HG03095 (cell line): ENCODE measurements at regions not wholly inside any gene's neighbourhood (a gene's known extent, or its start where the extent isn't known, plus 50 kb on each side); places are given as distances from the start of the nearest gene placed in this dataset.
"Not testable (repeated sequence)": the region's sequence is repeated elsewhere in the genome, so short reads cannot be mapped to it uniquely, and the experiment has no call there.

ENCODE experiments used
- ATAC-seq: cut with Tn5 transposase; IDR thresholded peaks from one replicate; pipeline ENCODE4 v1.9.1; 2021; ENCODE audit warnings: moderate library complexity; ENCODE audit not compliant: unreplicated experiment

DNA sequence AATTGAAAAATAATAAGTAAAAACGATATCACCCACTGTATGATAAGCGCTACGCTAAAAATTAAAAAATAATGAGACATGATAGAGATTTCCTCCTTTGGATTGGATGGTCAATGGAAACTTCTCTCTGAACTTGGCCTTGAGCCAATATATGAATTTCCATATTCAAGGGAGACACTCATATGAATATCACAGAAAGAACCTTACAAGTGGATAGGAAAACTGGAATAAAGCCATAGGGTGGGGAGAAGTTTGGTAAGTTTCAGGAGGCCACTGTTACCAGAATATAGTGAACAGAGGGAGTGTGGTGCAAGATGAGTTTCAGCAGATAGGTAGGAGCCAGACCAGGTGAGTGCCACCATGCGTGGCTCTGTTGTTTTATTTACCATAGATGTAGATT is 147.2 kb downstream of the SEM1 start:
- no peak for ATAC-seq

GRCh38 chr7:96561892-96562291 is 147.8 kb downstream of the SEM1 start:
- ATAC-seq, result no peak

DNA sequence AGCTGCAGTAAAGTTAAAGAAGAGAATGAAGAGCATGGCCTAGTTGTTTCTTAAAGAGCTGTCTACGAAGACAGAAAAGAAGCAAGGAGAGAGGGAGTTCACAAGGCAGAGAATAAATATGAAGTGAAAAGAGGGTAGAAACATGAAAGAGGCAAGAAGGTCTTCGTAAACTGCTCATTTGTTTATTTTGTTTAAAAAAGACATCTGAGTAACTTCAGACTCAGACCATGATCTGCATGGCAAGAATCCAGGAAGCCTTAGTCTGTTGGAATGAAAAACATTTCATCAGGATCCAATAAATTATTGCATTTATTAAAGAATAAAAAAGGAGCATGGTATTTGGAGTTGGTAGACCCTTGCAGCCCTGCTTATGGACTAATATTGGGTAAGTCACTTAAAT is 151.1 kb downstream of the SEM1 start:
- no peak for ATAC-seq

DNA sequence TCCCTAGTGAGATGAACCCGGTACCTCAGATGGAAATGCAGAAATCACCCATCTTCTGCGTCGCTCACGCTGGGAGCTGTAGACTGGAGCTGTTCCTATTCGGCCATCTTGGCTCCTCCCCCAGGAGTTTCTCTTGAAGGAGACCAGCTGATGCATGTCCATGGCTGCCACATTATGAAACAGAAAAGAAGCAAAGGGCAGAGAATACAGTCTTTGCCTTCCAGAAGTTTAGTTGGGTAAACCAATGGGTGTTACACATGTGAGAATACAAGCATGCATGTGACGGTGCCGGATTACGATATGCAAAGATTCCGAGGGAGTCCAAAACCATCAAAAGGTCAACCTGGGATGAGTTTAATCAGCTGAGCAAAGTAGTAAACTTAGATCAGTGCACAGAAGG is 151.6 kb downstream of the SEM1 start:
- no peak for ATAC-seq

DNA sequence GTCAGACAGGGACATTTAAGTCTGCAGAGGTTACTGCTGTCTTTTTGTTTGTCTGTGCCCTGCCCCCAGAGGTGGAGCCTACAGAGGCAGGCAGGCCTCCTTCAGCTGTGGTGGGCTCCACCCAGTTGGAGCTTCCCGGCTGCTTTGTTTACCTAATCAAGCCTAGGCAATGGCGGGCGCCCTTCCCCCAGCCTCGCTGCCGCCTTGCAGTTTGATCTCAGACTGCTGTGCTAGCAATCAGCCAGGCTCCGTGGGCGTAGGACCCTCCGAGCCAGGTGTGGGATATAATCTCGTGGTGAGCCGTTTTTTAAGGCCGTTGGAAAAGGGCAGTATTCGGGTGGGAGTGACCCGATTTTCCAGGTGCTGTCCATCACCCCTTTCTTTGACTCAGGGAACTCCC is 152.0 kb downstream of the SEM1 start:
- not testable (repeated sequence) for ATAC-seq

GRCh38 chr7:96548664-96549063 is 161.0 kb downstream of the SEM1 start:
- ATAC-seq, result no peak

DNA sequence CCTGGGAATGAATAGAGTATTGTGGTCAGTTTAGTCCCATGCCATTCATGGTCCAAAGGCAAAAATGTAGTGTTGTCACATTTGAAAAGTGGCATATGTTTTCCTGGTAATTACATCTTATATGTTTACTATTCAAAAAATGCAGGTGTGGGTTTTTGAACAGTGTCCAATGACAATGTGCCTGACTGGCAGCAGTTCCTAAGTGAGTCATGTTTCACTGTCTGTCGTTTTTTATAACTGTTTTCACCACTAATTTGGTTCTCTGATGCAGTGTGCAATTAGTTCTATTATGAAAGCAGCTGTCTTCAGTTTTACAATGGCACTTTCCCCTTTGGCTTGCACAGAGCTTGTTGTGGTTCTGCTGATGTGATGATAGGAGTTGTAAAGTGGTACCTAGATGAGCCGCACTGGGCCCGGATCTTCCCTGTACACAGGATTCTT is 162.3 kb downstream of the SEM1 start:
- no peak for ATAC-seq

DNA sequence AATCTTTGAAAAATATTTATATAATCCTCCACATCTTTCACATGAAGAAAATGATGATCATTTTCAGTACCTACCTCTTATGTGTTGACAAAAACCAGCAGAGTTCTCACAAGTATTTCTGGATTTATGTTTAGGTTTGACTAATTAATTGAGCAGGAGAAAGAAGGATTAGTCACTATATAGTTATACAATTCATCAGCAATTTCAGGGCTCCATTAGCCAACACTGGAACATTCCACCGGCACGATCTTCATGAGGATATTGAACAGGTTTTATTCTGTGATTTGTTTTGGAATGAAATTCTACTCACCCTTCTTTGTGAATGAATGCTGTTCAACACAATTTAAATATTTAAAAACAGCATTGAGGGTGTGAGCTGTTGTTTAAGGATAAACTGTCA is 163.2 kb downstream of the SEM1 start:
- no peak for ATAC-seq

DNA sequence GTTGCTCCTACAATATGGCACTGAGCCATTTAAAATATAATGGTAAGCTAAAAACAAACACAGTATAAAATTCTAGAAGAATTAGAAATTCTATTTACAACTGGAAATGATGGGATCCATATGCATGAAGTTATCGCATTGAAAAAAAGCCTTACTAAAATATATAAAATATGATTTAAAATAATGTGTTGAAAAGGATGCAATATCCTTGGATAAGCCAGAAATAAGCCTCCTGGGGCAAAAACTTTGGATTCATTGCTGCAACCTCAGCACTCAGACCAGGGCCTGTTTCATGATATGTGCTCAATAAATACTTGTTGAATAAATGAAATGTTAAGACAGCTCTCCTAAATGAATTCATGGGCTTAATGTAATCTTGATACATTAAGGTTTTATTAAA is 170.2 kb downstream of the SEM1 start:
- no peak for ATAC-seq

- no peak for ATAC-seq
These were observed 171.0 kb downstream of the SEM1 start for GRCh38 chr7:96538632-96539031.

- ATAC-seq, result no peak
These were observed 175.4 kb downstream of the SEM1 start for GRCh38 chr7:96534221-96534620.

- ATAC-seq, result no peak
These were observed 177.2 kb downstream of the SEM1 start for GRCh38 chr7:96532428-96532935.

- no peak for ATAC-seq
These were observed 178.3 kb downstream of the SEM1 start for GRCh38 chr7:96531331-96531730.

DNA sequence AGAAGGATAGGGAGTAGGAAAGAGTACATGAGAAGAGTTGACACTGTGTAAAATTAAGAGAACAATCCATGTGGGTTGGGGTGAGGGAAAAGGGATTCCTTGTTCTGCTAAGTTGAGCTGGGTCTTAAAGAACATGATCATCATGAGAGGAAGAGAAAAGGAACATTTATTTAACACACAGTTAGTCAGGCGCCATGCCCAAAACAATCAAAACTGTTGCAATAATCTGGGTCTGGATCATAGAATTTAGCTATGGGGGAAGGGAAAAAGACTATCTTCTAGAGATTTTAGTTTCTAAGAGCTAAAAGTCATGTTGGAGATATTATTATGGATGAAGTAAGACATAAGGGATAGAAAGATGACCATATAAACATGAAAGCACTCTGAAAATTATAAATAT is 178.9 kb downstream of the SEM1 start:
- ATAC-seq, result no peak

GRCh38 chr7:96527133-96527827 is 182.4 kb downstream of the SEM1 start:
- no peak for ATAC-seq

- ATAC-seq, result no peak
These were observed 183.2 kb downstream of the SEM1 start for GRCh38 chr7:96526496-96526895.

DNA sequence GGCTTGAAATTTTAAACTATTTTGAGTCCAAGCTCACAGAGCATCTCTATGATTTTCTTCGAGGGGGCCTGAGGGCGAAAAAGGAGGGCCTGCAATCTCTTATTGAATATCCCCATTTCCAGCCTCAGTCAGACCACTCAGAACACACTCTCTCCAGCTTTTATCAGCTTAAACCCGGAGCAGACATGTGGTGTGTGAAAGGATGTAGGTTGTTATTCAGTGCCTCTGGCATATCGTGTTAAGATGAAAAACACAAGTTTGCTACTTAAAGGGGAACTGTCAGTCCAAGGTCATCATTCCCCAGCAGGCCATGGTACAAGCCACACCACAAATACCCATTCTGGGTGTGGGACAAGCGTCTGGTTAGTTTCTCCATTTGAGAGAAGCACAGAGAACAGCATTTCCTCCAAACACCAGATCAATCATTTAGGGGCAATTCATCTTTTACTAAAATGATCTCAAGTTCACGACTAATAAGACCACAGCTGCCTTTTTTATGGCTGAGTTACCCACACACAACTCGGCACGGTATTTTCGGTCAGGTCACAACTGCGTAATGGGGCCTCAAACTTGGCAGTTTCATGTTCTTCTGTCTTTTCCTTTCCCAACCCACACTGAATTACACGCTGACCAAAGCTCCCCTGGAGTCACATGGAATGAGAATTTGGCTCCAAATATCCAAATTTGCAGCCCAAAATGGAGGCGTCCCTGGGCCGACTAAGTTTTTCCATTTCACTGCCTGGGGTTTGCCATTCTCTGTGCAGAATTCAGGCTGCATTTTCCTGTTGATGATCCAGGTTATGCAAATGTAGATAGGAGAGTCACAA is 188.4 kb downstream of the SEM1 start:
- no peak for ATAC-seq

DNA sequence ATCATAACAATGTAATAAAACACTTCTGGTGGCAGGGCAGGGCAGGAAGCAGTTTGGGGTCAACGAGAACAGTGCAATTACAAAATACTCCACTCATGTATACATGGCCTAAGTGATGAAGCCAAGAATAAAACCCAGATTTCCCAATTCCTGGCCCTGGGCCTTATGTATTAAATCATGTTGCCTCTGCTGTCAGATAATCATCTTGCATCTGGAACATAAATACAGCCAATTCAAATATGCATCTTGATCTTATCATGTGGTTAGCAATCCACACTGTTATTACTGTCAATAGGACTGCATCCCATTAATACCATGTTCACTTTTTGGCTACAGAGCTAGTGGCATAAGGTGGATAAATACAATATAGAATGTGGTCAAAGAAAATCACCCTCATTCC is 186.5 kb upstream of the SLC25A13 start:
- ATAC-seq, result no peak

DNA sequence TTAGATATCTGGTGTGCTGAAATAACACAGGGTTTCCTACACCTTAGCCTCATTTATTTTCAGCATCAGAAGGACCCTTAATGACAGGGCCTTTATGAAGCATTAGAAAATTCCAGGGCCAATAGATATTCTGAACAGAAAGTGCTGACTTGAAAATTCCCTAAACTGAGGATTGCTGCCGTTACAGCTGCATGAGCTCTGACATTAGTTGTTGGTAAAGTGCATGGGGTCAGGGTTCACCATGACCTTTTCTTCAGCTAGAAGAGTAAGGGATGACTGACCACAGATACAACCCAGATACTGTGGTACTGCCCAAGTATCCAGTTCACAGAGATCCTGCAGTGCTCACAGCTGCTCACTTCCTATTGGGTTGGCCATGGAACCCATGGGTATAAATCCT is 181.7 kb upstream of the SLC25A13 start:
- ATAC-seq, result no peak

GRCh38 chr7:96501318-96501717 is 179.4 kb upstream of the SLC25A13 start:
- ATAC-seq, result no peak

GRCh38 chr7:96499532-96499931 is 177.6 kb upstream of the SLC25A13 start:
- no peak for ATAC-seq

- ATAC-seq, result no peak
These were observed 175.7 kb upstream of the SLC25A13 start for GRCh38 chr7:96497567-96497966.
